GM19035 (cell line): ENCODE measurements at regions not wholly inside any gene's neighbourhood (a gene's known extent, or its start where the extent isn't known, plus 50 kb on each side); places are given as distances from the start of the nearest gene placed in this dataset.

Experiments used
- ATAC-seq: cut with Tn5 transposase; IDR thresholded peaks from one replicate; pipeline ENCODE4 v1.9.1; 2021; ENCODE audit not compliant: unreplicated experiment

GRCh38 chr5:148941810-148942209, 115.4 kb downstream of the ADRB2 start:
- no peak for ATAC-seq

- no peak for ATAC-seq
Observed at GRCh38 chr5:148949841-148950470, 112.9 kb downstream of the SH3TC2 start.

- ATAC-seq, result no peak
Observed at GRCh38 chr5:148950471-148950863, 112.4 kb downstream of the SH3TC2 start.

- no peak for ATAC-seq
Observed at GRCh38 chr5:148950892-148951291, 112.0 kb downstream of the SH3TC2 start.

- no peak for ATAC-seq
Observed at GRCh38 chr5:148951612-148952011, 111.2 kb downstream of the SH3TC2 start.

- ATAC-seq, result no peak
Observed at GRCh38 chr5:148952097-148952867, 110.6 kb downstream of the SH3TC2 start.

- ATAC-seq, result no peak
Observed at GRCh38 chr5:148953711-148954110, 109.2 kb downstream of the SH3TC2 start.
